NT2/D1 (cell line): ENCODE measurements at regions not wholly inside any gene's neighbourhood (a gene's known extent, or its start where the extent isn't known, plus 50 kb on each side); places are given as distances from the start of the nearest gene placed in this dataset.

Experiments
- SUZ12 ChIP-seq: IDR thresholded peaks from 2 replicates; pipeline ENCODE4 v1.6.1; 2011; ENCODE audit not compliant: insufficient read length, insufficient read depth; ENCODE audit errors: extremely low read depth
- YY1 ChIP-seq: IDR thresholded peaks from 2 replicates; pipeline ENCODE4 v1.6.1; 2011; ENCODE audit not compliant: insufficient read length, insufficient read depth
- ZNF274 ChIP-seq: IDR thresholded peaks from 2 replicates; pipeline ENCODE4 v1.6.1; 2011; ENCODE audit warnings: mild to moderate bottlenecking, low read depth, low read length

GRCh38 chr18:45284174-45284573 is 331.1 kb upstream of the SLC14A2 start:
- TF ChIP-seq YY1: no peak
- TF ChIP-seq ZNF274: no peak
- no peak for TF ChIP-seq SUZ12
